NB4 (cell line): ENCODE measurements at regions not wholly inside any gene's neighbourhood (a gene's known extent, or its start where the extent isn't known, plus 50 kb on each side); places are given as distances from the start of the nearest gene placed in this dataset.

Experiments
- DNase-seq: peaks from one replicate; pipeline ENCODE4 v3.0.0; 2010; ENCODE audit warnings: low read depth
- H3K4me3 ChIP-seq: one replicate; pipeline ENCODE4 v1.5.1; 2011; ENCODE audit warnings: mild to moderate bottlenecking, low read depth, low read length, moderate library complexity
- MYC ChIP-seq: IDR thresholded peaks from 2 replicates; pipeline ENCODE4 v1.6.1; 2011; ENCODE audit warnings: low read depth, low read length
- POLR2A ChIP-seq: IDR thresholded peaks from 2 replicates; pipeline ENCODE4 v1.6.1; 2011; ENCODE audit warnings: mild to moderate bottlenecking; ENCODE audit not compliant: insufficient read length; ENCODE audit errors: extremely low read depth
- TF ChIP-seq, protein P1 (sequence below): IDR thresholded peaks from one replicate; pipeline ENCODE4 v1.5.1; 2012; ENCODE audit warnings: low read depth, low read length
- TF ChIP-seq, protein P2 (sequence below): IDR thresholded peaks from 2 replicates; pipeline ENCODE4 v1.6.1; 2011; ENCODE audit warnings: low read depth, low read length

GRCh38 chr2:21792571-21792970 lies 668.8 kb downstream of the TDRD15 start:
- no peak for DNase-seq
- H3K4me3 ChIP-seq, result no peak overlapping the region
- TF ChIP-seq MYC (no peak), POLR2A (no peak)
- TF ChIP-seq, protein P1, sequence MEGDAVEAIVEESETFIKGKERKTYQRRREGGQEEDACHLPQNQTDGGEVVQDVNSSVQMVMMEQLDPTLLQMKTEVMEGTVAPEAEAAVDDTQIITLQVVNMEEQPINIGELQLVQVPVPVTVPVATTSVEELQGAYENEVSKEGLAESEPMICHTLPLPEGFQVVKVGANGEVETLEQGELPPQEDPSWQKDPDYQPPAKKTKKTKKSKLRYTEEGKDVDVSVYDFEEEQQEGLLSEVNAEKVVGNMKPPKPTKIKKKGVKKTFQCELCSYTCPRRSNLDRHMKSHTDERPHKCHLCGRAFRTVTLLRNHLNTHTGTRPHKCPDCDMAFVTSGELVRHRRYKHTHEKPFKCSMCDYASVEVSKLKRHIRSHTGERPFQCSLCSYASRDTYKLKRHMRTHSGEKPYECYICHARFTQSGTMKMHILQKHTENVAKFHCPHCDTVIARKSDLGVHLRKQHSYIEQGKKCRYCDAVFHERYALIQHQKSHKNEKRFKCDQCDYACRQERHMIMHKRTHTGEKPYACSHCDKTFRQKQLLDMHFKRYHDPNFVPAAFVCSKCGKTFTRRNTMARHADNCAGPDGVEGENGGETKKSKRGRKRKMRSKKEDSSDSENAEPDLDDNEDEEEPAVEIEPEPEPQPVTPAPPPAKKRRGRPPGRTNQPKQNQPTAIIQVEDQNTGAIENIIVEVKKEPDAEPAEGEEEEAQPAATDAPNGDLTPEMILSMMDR, result no peak
- TF ChIP-seq, protein P2, sequence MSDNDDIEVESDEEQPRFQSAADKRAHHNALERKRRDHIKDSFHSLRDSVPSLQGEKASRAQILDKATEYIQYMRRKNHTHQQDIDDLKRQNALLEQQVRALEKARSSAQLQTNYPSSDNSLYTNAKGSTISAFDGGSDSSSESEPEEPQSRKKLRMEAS, result no peak

DNA sequence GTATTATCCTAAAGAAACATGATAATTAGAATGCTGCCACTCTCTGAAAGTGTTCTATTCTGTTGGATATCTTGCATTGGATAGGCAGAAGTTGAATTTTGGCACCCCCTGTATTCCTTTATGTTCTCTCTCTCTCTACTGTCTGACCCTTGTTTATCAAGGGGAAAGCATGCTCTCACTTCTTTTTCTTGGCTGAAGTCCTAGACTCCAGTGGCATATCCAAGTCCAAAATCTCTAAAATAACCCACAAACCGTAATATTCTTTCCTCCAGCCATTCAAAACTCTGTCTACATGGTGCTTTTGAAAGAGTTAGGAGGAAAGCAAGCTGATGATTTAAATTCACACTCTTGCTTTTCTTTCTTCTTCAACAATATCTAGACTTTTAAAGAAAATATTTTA lies 669.7 kb downstream of the TDRD15 start:
- no peak for DNase-seq
- TF ChIP-seq, protein P2, result no peak
- no peak overlapping the region for H3K4me3 ChIP-seq

DNA sequence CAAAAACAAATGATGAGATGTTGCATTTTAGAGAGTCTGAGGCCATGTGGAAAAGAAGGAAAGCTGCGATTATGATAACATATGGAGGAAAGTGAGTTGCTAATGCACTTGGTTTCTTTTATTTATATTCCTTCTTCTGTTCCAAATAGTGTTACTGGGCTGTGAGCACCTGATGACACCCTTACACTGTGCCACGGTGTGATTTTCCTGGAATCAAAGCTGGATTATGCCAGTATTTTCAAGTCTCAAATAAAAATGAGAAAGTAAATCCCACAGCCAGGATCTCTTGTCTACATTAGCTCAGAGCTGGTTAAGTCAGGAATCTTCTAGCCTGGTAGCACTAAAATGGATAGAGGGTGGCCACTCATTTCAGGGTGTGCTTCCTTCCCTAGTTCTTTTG lies 670.8 kb downstream of the TDRD15 start:
- H3K4me3 ChIP-seq, result no peak overlapping the region
- DNase-seq, result no peak
- TF ChIP-seq MYC (no peak), POLR2A (no peak)
- TF ChIP-seq, protein P2, result no peak
- TF ChIP-seq, protein P1, result no peak

GRCh38 chr2:21800356-21800755 lies 676.6 kb downstream of the TDRD15 start:
- DNase-seq, result no peak

GRCh38 chr2:21803550-21803949 lies 679.8 kb downstream of the TDRD15 start:
- no peak for DNase-seq
- H3K4me3 ChIP-seq, result no peak overlapping the region
- TF ChIP-seq POLR2A (no peak), MYC (no peak)
- TF ChIP-seq, protein P1, result no peak
- TF ChIP-seq, protein P2, result no peak

More at GRCh38 chr2:21800356-21800755, 676.6 kb downstream of the TDRD15 start:
- no peak overlapping the region for H3K4me3 ChIP-seq
- TF ChIP-seq, protein P1, result no peak
- TF ChIP-seq, protein P2, result no peak
- no peak for TF ChIP-seq MYC
- no peak for TF ChIP-seq POLR2A

DNA sequence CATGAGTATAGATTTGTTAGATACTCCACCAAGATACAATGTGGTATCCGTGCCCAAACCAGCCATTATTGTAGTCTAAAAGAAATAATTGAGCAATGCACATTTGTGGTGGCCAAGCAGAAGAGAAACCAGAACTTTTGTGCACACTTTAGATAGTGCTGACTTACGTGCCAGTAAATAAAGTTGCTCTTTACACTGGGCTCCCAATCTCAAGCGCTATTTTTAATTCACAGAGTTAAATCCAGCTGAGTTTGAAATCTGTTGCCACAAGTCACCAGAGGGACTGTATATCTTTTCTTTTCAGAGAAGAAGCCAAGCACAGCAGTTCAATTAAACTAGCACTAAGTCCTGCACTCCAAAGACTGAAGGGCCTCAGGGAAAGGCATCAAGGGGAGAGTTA lies 680.4 kb downstream of the TDRD15 start:
- TF ChIP-seq POLR2A (no peak), MYC (no peak)
- TF ChIP-seq, protein P2, result no peak
- TF ChIP-seq, protein P1, result no peak
- no peak for DNase-seq
- no peak overlapping the region for H3K4me3 ChIP-seq
